Cardiac muscle cell (in vitro differentiated cells and primary cell): ENCODE measurements at regions not wholly inside any gene's neighbourhood (a gene's known extent, or its start where the extent isn't known, plus 50 kb on each side); places are given as distances from the start of the nearest gene placed in this dataset.
A peak's percentile ranks its signal among the peaks of the same experiment; 100 is the strongest.

ENCODE experiments used
- DNase-seq, 2 donors: peaks; one replicate each; pipeline versions ENCODE4 v3.0.0 to v3.0.0-alpha.2; 2010 to 2017; ENCODE audit warnings: low read depth in 1 of 2, low spot score in 1 of 2
- H3K27ac ChIP-seq: fragments of 200-600 bp; sonication (generic); 2 replicates; pipeline ENCODE4 v1.5.1; 2016
- H3K27me3 ChIP-seq: fragments of 200-600 bp; sonication (generic); 2 replicates; pipeline ENCODE4 v1.6.0; 2016; ENCODE audit warnings: control low read depth
- H3K36me3 ChIP-seq: fragments of 200-600 bp; sonication (generic); 2 replicates; pipeline ENCODE4 v1.5.1; 2016; ENCODE audit warnings: control low read depth
- H3K4me1 ChIP-seq: fragments of 200-600 bp; sonication (generic); 2 replicates; pipeline ENCODE4 v1.8.1; 2017; ENCODE audit warnings: low read depth, mild to moderate bottlenecking, mixed run types
- H3K4me3 ChIP-seq: fragments of 200-600 bp; sonication (generic); 2 replicates; pipeline ENCODE4 v1.5.1; 2016; ENCODE audit warnings: mild to moderate bottlenecking
- H3K9me3 ChIP-seq: fragments of 200-600 bp; sonication (generic); 2 replicates; pipeline ENCODE4 v1.5.1; 2017; ENCODE audit warnings: low read depth, mild to moderate bottlenecking, control low read depth
- TF ChIP-seq, protein P1 (sequence below): IDR thresholded peaks from 2 replicates; pipeline ENCODE4 v1.5.1; 2012; ENCODE audit warnings: low read depth, mild to moderate bottlenecking, low read length

DNA sequence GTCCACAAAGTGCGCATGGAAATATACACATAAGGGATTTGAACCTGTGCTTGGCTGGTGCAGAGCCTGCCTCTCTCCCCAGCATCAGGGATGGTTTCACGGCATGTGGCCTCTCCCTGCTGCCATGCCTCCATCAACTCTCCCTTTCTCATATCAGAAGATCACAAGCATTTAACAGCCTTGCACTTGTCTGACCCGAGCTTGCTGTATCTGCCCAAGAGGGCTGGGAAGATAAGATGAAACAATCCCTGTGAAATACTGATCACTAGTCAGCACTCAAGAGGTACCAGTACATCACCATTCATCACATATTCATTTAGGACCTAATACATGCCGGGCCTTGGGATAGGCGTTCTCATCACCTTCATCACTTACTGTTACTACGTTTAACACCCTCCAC is 107.6 kb upstream of the ARHGEF3 start:
- DNase-seq, result peak in 1 of 2 donors; percentile 75
- Histone ChIP-seq H3K4me1 (peaks cover 19% of the 10 kb centered on the region), H3K36me3 (no peaks in the 10 kb centered on the region), H3K4me3 (no peak overlapping the region), H3K27me3 (peaks cover 28% of the 10 kb centered on the region), H3K27ac (no peak overlapping the region), H3K9me3 (no peaks in the 10 kb centered on the region)
- TF ChIP-seq, protein P1, sequence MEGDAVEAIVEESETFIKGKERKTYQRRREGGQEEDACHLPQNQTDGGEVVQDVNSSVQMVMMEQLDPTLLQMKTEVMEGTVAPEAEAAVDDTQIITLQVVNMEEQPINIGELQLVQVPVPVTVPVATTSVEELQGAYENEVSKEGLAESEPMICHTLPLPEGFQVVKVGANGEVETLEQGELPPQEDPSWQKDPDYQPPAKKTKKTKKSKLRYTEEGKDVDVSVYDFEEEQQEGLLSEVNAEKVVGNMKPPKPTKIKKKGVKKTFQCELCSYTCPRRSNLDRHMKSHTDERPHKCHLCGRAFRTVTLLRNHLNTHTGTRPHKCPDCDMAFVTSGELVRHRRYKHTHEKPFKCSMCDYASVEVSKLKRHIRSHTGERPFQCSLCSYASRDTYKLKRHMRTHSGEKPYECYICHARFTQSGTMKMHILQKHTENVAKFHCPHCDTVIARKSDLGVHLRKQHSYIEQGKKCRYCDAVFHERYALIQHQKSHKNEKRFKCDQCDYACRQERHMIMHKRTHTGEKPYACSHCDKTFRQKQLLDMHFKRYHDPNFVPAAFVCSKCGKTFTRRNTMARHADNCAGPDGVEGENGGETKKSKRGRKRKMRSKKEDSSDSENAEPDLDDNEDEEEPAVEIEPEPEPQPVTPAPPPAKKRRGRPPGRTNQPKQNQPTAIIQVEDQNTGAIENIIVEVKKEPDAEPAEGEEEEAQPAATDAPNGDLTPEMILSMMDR, result no peak

DNA sequence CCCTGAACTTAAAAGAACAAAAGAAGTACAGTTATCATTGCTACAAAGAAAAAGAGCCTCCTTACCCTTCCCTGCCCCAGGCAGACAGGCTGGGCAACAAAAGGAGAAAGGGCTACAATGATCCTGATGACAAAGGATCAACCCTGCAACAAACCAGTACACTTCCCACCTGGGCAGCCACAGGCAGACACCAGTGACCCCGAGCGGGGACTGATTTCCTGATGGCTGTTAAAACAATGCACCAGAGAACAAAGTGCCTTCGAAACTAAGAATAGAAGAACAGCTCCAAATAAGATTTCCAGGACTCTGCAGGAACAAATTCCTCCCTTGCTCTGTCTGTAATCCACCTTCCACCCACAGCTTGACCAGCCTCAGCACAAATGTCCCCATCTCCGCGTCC is 106.3 kb upstream of the ARHGEF3 start:
- Histone ChIP-seq H3K9me3 (no peaks in the 10 kb centered on the region), H3K27ac (no peak overlapping the region), H3K36me3 (no peaks in the 10 kb centered on the region), H3K4me3 (no peak overlapping the region), H3K4me1 (peaks cover 19% of the 10 kb centered on the region), H3K27me3 (peaks cover 32% of the 10 kb centered on the region)
- TF ChIP-seq, protein P1, result no peak
- DNase-seq, result peak in 1 of 2 donors; percentile 24

DNA sequence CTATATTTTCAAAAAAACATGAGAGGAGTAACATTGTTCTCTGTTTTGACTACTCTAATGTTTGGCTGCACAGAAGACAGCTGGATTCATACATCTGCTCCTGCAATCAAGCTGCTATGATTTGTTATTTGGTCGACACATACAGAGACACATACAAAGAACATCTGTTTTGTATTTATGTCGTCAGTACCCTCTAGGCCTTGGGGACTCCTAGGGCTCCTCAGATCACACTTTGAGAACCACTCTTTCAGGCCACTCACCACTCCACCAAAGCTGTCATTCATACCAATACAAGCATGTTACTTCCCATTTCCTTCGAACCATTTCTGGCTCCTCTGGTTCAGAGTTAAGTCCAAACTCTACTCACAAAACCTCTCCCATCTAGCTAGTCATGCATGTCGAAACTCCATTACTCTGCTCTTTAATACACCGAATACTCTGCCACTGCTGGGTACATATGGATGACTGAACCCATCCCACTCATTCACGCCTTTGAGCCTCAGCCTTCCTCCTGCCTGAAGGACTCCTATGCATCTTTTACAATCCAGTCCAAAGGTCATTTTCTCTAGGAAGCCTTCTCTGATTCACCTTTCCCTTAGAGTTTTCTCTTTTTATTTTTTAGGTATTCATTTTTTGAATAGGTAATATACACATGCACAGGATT is 102.9 kb upstream of the ARHGEF3 start:
- DNase-seq, result no peak
- no peak overlapping the region for H3K4me3 ChIP-seq
- H3K36me3 ChIP-seq, result no peaks in the 10 kb centered on the region
- H3K27me3 ChIP-seq, result peaks cover 44% of the 10 kb centered on the region
- peaks cover 10% of the 10 kb centered on the region for H3K4me1 ChIP-seq
- no peaks in the 10 kb centered on the region for H3K9me3 ChIP-seq
- TF ChIP-seq, protein P1, result no peak
- no peak overlapping the region for H3K27ac ChIP-seq

DNA sequence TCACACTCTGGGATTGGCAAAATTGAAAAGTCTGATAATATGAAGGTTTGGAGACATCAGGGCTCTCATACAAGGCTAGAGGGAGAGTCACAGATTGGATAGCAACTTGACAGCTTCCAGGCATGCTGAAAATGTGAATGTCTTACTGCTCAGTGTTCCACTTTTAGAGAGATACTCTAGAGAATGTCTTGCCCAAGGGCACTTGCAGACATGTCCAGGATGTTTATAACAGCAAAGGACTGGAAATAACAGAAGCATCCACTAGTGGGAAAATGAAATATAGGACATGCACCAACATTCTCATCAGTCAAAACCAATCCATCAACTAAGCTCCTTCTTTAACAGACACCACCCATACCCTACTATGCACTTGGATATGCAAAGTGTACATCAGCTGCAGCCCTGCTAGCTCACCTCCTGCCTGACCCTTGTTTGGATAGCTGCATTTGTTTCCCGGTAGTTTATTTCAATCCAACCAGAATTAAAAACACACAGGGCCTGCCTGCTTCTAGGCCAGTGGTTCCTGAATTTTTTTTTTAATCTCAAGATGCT is 101.6 kb upstream of the ARHGEF3 start:
- no peak for DNase-seq
- Histone ChIP-seq H3K27me3 (peaks cover 49% of the 10 kb centered on the region), H3K4me1 (peaks cover 5% of the 10 kb centered on the region), H3K27ac (no peak overlapping the region), H3K4me3 (no peak overlapping the region), H3K36me3 (no peaks in the 10 kb centered on the region), H3K9me3 (no peaks in the 10 kb centered on the region)
- TF ChIP-seq, protein P1, result no peak

DNA sequence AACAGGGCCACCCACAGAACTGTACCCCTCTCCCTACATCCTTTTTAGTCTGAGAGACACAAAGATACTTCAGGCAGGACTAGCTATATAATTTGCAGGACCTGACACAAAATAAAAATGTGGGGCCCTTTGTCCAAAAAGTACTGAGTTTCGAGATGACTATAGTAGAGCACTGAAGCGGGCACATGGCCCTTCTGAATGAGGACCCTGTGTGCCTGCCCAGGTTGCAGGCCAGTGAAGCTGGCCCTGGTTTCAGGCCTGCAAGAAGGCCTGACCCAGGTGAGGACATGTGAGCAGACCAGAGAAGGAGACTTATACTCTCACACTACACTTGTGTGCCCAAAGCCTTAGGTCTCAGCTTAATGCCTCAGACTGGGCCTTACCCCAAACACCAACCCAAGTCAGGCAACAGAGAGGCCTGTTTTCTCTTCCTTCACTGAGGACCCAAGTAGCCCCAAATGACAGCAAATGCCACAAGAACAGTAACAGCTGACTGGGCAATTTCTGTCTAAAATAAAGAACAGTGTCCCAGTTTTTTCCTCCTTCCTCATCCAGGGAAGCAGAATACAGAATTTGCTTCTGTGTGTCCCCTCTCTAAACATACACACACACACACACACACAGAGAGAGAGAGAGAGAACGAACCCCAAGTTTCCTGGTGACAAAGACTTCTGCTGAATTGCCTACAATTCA is 100.9 kb upstream of the ARHGEF3 start:
- Histone ChIP-seq H3K9me3 (no peaks in the 10 kb centered on the region), H3K4me3 (no peak overlapping the region), H3K4me1 (no peaks in the 10 kb centered on the region), H3K27me3 (peaks cover 42% of the 10 kb centered on the region), H3K36me3 (no peaks in the 10 kb centered on the region), H3K27ac (no peak overlapping the region)
- TF ChIP-seq, protein P1, result no peak
- no peak for DNase-seq
